SK-N-SH (cell line): ENCODE measurements at regions not wholly inside any gene's neighbourhood (a gene's known extent, or its start where the extent isn't known, plus 50 kb on each side); places are given as distances from the start of the nearest gene placed in this dataset.

Experiments
- CTCF ChIA-PET: fragments of 300-600, 350-600 bp; formaldehyde crosslinking; extraction: SDS; loops from one replicate; lab custom pipeline; 2021; lab: Yijun Ruan, JAX
- POLR2A ChIA-PET: fragments of 350-600 bp; sonication (Branson Sonifier 250); formaldehyde crosslinking; extraction: SDS; loops from one replicate; lab custom pipeline; 2020; ENCODE audit warnings: antibody characterized with exemption, inconsistent platforms; lab: Yijun Ruan, JAX
- DNase-seq: peaks from one replicate; pipeline ENCODE4 v3.0.0; 2012
- H2AFZ ChIP-seq: fragments of 200-600 bp; sonication (generic); 2 replicates; pipeline ENCODE4 v1.8.1; 2016; ENCODE audit warnings: antibody characterized with exemption, mild to moderate bottlenecking, low read depth
- H3F3A ChIP-seq: fragments of 200-600 bp; sonication (generic); replicated peaks from 2 replicates; pipeline ENCODE3; 2016; ENCODE audit warnings: antibody characterized with exemption, mild to moderate bottlenecking; ENCODE audit not compliant: insufficient read depth
- H3K27ac ChIP-seq, 2 experiments: fragments of 200-500 bp in 1 of 2; fragments of 200-600 bp in 1 of 2; sonication (Bioruptor generic) in 1 of 2; sonication (generic), shearing (Covaris generic) in 1 of 2; 2 replicates each; pipeline versions ENCODE4 v1.5.1 to v1.6.1; 2014 to 2016; ENCODE audit warnings: low read depth in 2 of 2, inconsistent platforms in 1 of 2, low read length in 1 of 2, mild to moderate bottlenecking in 1 of 2, mixed read lengths in 1 of 2
- H3K27me3 ChIP-seq: fragments of 200-600 bp; sonication (generic), shearing (Covaris generic); 2 replicates; pipeline ENCODE4 v1.6.1; 2016; ENCODE audit warnings: mixed run types; ENCODE audit not compliant: insufficient read depth
- H3K36me3 ChIP-seq, 2 experiments: fragments of 200-500 bp in 1 of 2; fragments of 200-600 bp in 1 of 2; sonication (Bioruptor generic) in 1 of 2; sonication (generic) in 1 of 2; replicated peaks in 1 of 2; 2 replicates each; pipeline versions ENCODE3 to v1.5.1; 2014 to 2016; ENCODE audit warnings: low read length in 1 of 2, mild to moderate bottlenecking in 1 of 2; ENCODE audit not compliant: insufficient read depth in 2 of 2, control insufficient read depth in 1 of 2
- H3K4me1 ChIP-seq, 2 experiments: fragments of 200-500 bp in 1 of 2; fragments of 200-600 bp in 1 of 2; sonication (Bioruptor generic) in 1 of 2; sonication (generic), shearing (Covaris generic) in 1 of 2; 2 replicates each; pipeline versions ENCODE4 v1.5.1 to v1.6.1; 2014 to 2016; ENCODE audit warnings: low read depth in 1 of 2, low read length in 1 of 2, mixed run types in 1 of 2; ENCODE audit not compliant: insufficient read depth in 2 of 2, control insufficient read depth in 1 of 2
- H3K4me2 ChIP-seq: fragments of 200-600 bp; sonication (generic), shearing (Covaris generic); 2 replicates; pipeline ENCODE4 v1.6.1; 2017; ENCODE audit warnings: mixed run types
- H3K4me3 ChIP-seq, 2 experiments: fragments of 200-500 bp in 1 of 2; fragments of 200-600 bp in 1 of 2; sonication (Bioruptor generic) in 1 of 2; sonication (generic), shearing (Covaris generic) in 1 of 2; 2 replicates each; pipeline versions ENCODE4 v1.5.1 to v1.8.1; 2014 to 2016; ENCODE audit warnings: low read depth in 2 of 2, inconsistent platforms in 1 of 2, low read length in 1 of 2, mild to moderate bottlenecking in 1 of 2, mixed read lengths in 1 of 2, moderate library complexity in 1 of 2
- H3K79me2 ChIP-seq: fragments of 200-600 bp; sonication (generic); 2 replicates; pipeline ENCODE4 v1.8.1; 2017; ENCODE audit warnings: mild to moderate bottlenecking; ENCODE audit not compliant: insufficient read depth
- H3K9ac ChIP-seq: fragments of 200-600 bp; sonication (generic); 2 replicates; pipeline ENCODE4 v1.6.1; 2017; ENCODE audit warnings: mixed run types
- H3K9me2 ChIP-seq: fragments of 200-600 bp; sonication (generic); 2 replicates; pipeline ENCODE4 v1.6.1; 2017; ENCODE audit warnings: mixed run types
- H3K9me3 ChIP-seq: fragments of 200-600 bp; sonication (generic); 2 replicates; pipeline ENCODE4 v1.6.1; 2017; ENCODE audit warnings: mixed run types, mild to moderate bottlenecking, moderate library complexity
- H4K20me1 ChIP-seq: fragments of 200-600 bp; sonication (generic); 2 replicates; pipeline ENCODE4 v1.6.1; 2017; ENCODE audit warnings: mild to moderate bottlenecking, mixed run types; ENCODE audit not compliant: insufficient read depth
- CTCF ChIP-seq: fragments of 200-600 bp; sonication (generic); IDR thresholded peaks from 2 replicates; pipeline ENCODE4 v1.6.1; 2017; ENCODE audit warnings: antibody characterized with exemption, mild to moderate bottlenecking, moderate library complexity
- FOSL2 ChIP-seq: IDR thresholded peaks from 2 replicates; pipeline ENCODE4 v1.4.0; 2012; ENCODE audit warnings: low read depth, mild to moderate bottlenecking, moderate library complexity, borderline replicate concordance
- FOXJ3 ChIP-seq: sonication (generic); formaldehyde crosslinking; IDR thresholded peaks from 2 replicates; pipeline ENCODE4 v1.5.1; 2020; ENCODE audit warnings: mild to moderate bottlenecking, missing genetic modification reagents
- GABPA ChIP-seq: IDR thresholded peaks from 2 replicates; pipeline ENCODE4 v1.4.0; 2012; ENCODE audit warnings: low read depth, mild to moderate bottlenecking
- IRF3 ChIP-seq: fragments of 150-350 bp; IDR thresholded peaks from 2 replicates; pipeline ENCODE4 v1.6.1; 2016; ENCODE audit warnings: mild to moderate bottlenecking, low read depth, low read length
- JUND ChIP-seq: IDR thresholded peaks from 2 replicates; pipeline ENCODE4 v1.4.0; 2012
- MAX ChIP-seq: IDR thresholded peaks from 2 replicates; pipeline ENCODE4 v1.4.0; 2012; ENCODE audit warnings: low read depth
- NFIC ChIP-seq: IDR thresholded peaks from 2 replicates; pipeline ENCODE4 v1.4.0; 2012; ENCODE audit warnings: borderline replicate concordance
- POLR2AphosphoS5 ChIP-seq: IDR thresholded peaks from 2 replicates; pipeline ENCODE4 v1.6.1; 2012; ENCODE audit warnings: low read depth, low read length
- RCOR1 ChIP-seq: fragments of 150-350 bp; IDR thresholded peaks from 2 replicates; pipeline ENCODE4 v1.6.1; 2017; ENCODE audit warnings: antibody characterized with exemption, low read length
- RXRA ChIP-seq: IDR thresholded peaks from 2 replicates; pipeline ENCODE4 v1.4.0; 2012; ENCODE audit warnings: low read depth, mild to moderate bottlenecking, borderline replicate concordance
- SIN3A ChIP-seq: IDR thresholded peaks from 2 replicates; pipeline ENCODE4 v1.6.1; 2012; ENCODE audit warnings: low read depth, mild to moderate bottlenecking, low read length, moderate library complexity, borderline replicate concordance
- WGBS: methylation state at CpG from one replicate; pipeline ENCODE4 v1.1.6; 2017; ENCODE audit warnings: low lambda C conversion rate; 5-methylcytosine and 5-hydroxymethylcytosine counted together

GRCh38 chr1:104315823-104316222 lies 566.1 kb downstream of the AMY1C start:
- CTCF ChIA-PET = no interaction called here

GRCh38 chr1:104322131-104322530 lies 572.4 kb downstream of the AMY1C start:
- no peak overlapping the region for H3K4me2 ChIP-seq
- no peaks in the 10 kb centered on the region for H3K9me2 ChIP-seq
- H3K27me3 ChIP-seq = no peaks in the 10 kb centered on the region
- H4K20me1 ChIP-seq = no peaks in the 10 kb centered on the region
- ChIA-PET CTCF (no interaction called here), POLR2A (no interaction called here)
- no peaks in the 10 kb centered on the region for H3K9me3 ChIP-seq
- H3K27ac ChIP-seq = no peak overlapping the region
- no peaks in the 10 kb centered on the region for H3F3A ChIP-seq
- no peak overlapping the region for H3K9ac ChIP-seq
- H3K79me2 ChIP-seq = no peaks in the 10 kb centered on the region
- no peak for DNase-seq
- H3K4me3 ChIP-seq = no peak overlapping the region
- no peaks in the 10 kb centered on the region for H3K36me3 ChIP-seq
- H2AFZ ChIP-seq = no peak overlapping the region
- no peak for TF ChIP-seq POLR2AphosphoS5
- TF ChIP-seq GABPA = no peak
- TF ChIP-seq CTCF = no peak
- WGBS = 28% methylated on average over 2 of the region's 2 CpGs
- H3K4me1 ChIP-seq = no peaks in the 10 kb centered on the region

More at GRCh38 chr1:104315823-104316222, 566.1 kb downstream of the AMY1C start:
- Histone ChIP-seq H3K36me3 (no peaks in the 10 kb centered on the region), H3K9ac (no peak overlapping the region), H3K4me1 (no peaks in the 10 kb centered on the region), H2AFZ (no peak overlapping the region), H3K9me2 (no peaks in the 10 kb centered on the region), H3K4me2 (no peak overlapping the region), H3F3A (no peaks in the 10 kb centered on the region), H3K27me3 (no peaks in the 10 kb centered on the region), H3K79me2 (no peaks in the 10 kb centered on the region), H4K20me1 (no peaks in the 10 kb centered on the region), H3K4me3 (no peak overlapping the region), H3K27ac (no peak overlapping the region), H3K9me3 (no peaks in the 10 kb centered on the region)
- POLR2A ChIA-PET = no interaction called here
- no peak for DNase-seq
- TF ChIP-seq JUND = no peak
- TF ChIP-seq GABPA = no peak
- no peak for TF ChIP-seq POLR2AphosphoS5
- no peak for TF ChIP-seq RXRA
- no peak for TF ChIP-seq MAX
- TF ChIP-seq RCOR1 = no peak
- no peak for TF ChIP-seq FOSL2
- TF ChIP-seq SIN3A = no peak
- TF ChIP-seq IRF3 = no peak
- TF ChIP-seq NFIC = no peak
- no peak for TF ChIP-seq FOXJ3 (CRISPR knock-in tag)
- 74% methylated on average over 2 of the region's 2 CpGs for WGBS
